ENCODE measurements at regions not wholly inside any gene's neighbourhood (a gene's known extent, or its start where the extent isn't known, plus 50 kb on each side); places are given as distances from the start of the nearest gene placed in this dataset.

GRCh38 chr12:47400266-47400665 is 305.6 kb downstream of the RPAP3 start:
- no peak for DNase-seq (ENCODE audit: low spot score in 2 of 2)
- 38% methylated on average over 1 of the region's 1 CpG for WGBS

DNA sequence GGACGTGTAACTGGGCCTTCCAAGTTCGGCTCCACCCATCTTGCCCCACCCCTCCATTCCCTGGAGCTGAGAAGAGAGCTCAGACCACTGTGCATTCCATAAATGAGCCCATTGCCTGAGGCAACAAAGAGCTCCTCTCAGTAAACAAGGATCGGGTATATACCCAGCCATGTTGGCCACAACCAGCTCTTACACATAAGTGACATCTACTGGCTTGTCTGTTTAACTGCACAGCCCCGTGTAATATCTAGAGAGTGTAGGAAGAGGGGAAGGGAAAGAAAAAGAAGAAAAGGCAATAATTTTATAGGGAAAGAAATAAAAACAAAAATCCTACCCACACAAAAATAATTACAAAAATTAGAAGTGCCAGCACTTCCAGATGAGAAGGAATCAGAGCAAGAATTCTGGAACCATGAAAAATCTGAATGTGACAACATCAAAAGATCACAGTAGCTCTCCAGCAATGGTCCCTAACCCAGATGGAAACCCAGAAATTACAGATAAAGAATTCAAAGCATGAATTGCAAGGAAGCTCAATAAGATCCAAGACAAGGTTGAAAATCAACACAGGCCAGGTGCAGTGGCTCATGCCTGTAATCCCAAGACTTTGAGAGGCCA is 308.1 kb downstream of the RPAP3 start:
- TF ChIP-seq POLR2AphosphoS5 (IDR thresholded peaks at IDR 0.05), result no peak
- TF ChIP-seq POLR2A (IDR thresholded peaks at IDR 0.05), result no peak
- TF ChIP-seq CTCF (IDR thresholded peaks at IDR 0.05), result peak in 1 of 2 donors; percentile 15
- TF ChIP-seq EP300 (IDR thresholded peaks at IDR 0.05), result no peak
- H3K27ac ChIP-seq, result no peak overlapping the region
- DNase-seq (ENCODE audit: low spot score in 2 of 2), result no peak
- H3K36me3 ChIP-seq, result no peaks in the 10 kb centered on the region
- H3K4me3 ChIP-seq, result no peak overlapping the region
- H3K9me3 ChIP-seq, result peaks cover 4% of the 10 kb centered on the region
- H3K27me3 ChIP-seq, result no peaks in the 10 kb centered on the region
- H3K4me1 ChIP-seq, result peaks cover 6% of the 10 kb centered on the region
- 56% methylated on average over 4 of the region's 4 CpGs for whole genome bisulfite sequencing

More at GRCh38 chr12:47400266-47400665, 305.6 kb downstream of the RPAP3 start:
- no peak overlapping the region for H3K27ac ChIP-seq
- TF ChIP-seq EP300 (IDR thresholded peaks at IDR 0.05), result no peak
- H3K27me3 ChIP-seq, result no peaks in the 10 kb centered on the region
- no peak overlapping the region for H3K4me3 ChIP-seq
- H3K9me3 ChIP-seq, result peaks cover 4% of the 10 kb centered on the region
- H3K36me3 ChIP-seq, result no peaks in the 10 kb centered on the region
- no peaks in the 10 kb centered on the region for H3K4me1 ChIP-seq

GRCh38 chr12:47396902-47397663 is 308.7 kb downstream of the RPAP3 start:
- DNase-seq (ENCODE audit: low spot score in 2 of 2), result no peak
- H3K36me3 ChIP-seq, result no peaks in the 10 kb centered on the region
- H3K4me1 ChIP-seq, result peaks cover 11% of the 10 kb centered on the region
- no peak overlapping the region for H3K4me3 ChIP-seq
- no peak for TF ChIP-seq CTCF (IDR thresholded peaks at IDR 0.05)
- TF ChIP-seq EP300 (IDR thresholded peaks at IDR 0.05), result no peak
- TF ChIP-seq POLR2AphosphoS5 (IDR thresholded peaks at IDR 0.05), result no peak
- TF ChIP-seq POLR2A (IDR thresholded peaks at IDR 0.05), result no peak
- peaks cover 4% of the 10 kb centered on the region for H3K9me3 ChIP-seq
- WGBS, result 71% methylated on average over 1 of the region's 1 CpG
- H3K27ac ChIP-seq, result no peak overlapping the region
- no peaks in the 10 kb centered on the region for H3K27me3 ChIP-seq

GRCh38 chr12:47394070-47394469 is 311.8 kb downstream of the RPAP3 start:
- TF ChIP-seq POLR2A (IDR thresholded peaks at IDR 0.05) (no peak), POLR2AphosphoS5 (IDR thresholded peaks at IDR 0.05) (no peak), EP300 (IDR thresholded peaks at IDR 0.05) (no peak), CTCF (IDR thresholded peaks at IDR 0.05) (no peak)
- H3K36me3 ChIP-seq, result no peaks in the 10 kb centered on the region
- 81% methylated on average over 4 of the region's 4 CpGs for WGBS
- no peak for DNase-seq (ENCODE audit: low spot score in 2 of 2)
- no peak overlapping the region for H3K4me3 ChIP-seq
- no peaks in the 10 kb centered on the region for H3K27me3 ChIP-seq
- H3K27ac ChIP-seq, result no peak overlapping the region
- peaks cover 4% of the 10 kb centered on the region for H3K9me3 ChIP-seq
- H3K4me1 ChIP-seq, result peaks cover 11% of the 10 kb centered on the region

- H3K36me3 ChIP-seq, result no peaks in the 10 kb centered on the region
- H3K27me3 ChIP-seq, result no peaks in the 10 kb centered on the region
- peaks cover 4% of the 10 kb centered on the region for H3K9me3 ChIP-seq
- H3K4me1 ChIP-seq, result peaks cover 11% of the 10 kb centered on the region
- H3K4me3 ChIP-seq, result no peak overlapping the region
- no peak overlapping the region for H3K27ac ChIP-seq
- no peak for DNase-seq (ENCODE audit: low spot score in 2 of 2)
- TF ChIP-seq POLR2A (IDR thresholded peaks at IDR 0.05) (no peak), POLR2AphosphoS5 (IDR thresholded peaks at IDR 0.05) (no peak), EP300 (IDR thresholded peaks at IDR 0.05) (no peak), CTCF (IDR thresholded peaks at IDR 0.05) (no peak)
- 33% methylated on average over 4 of the region's 4 CpGs for WGBS
These were observed 312.4 kb downstream of the RPAP3 start for GRCh38 chr12:47393403-47393790.

Data from suprapubic skin (tissue), 4 donors.